ENCODE measurements at regions not wholly inside any gene's neighbourhood (a gene's known extent, or its start where the extent isn't known, plus 50 kb on each side); places are given as distances from the start of the nearest gene placed in this dataset.
"Not testable (repeated sequence)": the region's sequence is repeated elsewhere in the genome, so short reads cannot be mapped to it uniquely, and the experiment has no call there.

- no peak for DNase-seq
These were observed 102.5 kb upstream of the SLC35G4 start for GRCh38 chr18:11506856-11507255.

- DNase-seq, result no peak
These were observed 103.4 kb upstream of the SLC35G4 start for GRCh38 chr18:11505993-11506392.

- no peak for DNase-seq
These were observed 104.4 kb upstream of the SLC35G4 start for GRCh38 chr18:11504962-11505361.

- DNase-seq, result no peak
These were observed 107.0 kb upstream of the SLC35G4 start for GRCh38 chr18:11502368-11502767.

- DNase-seq, result no peak
These were observed 108.0 kb upstream of the SLC35G4 start for GRCh38 chr18:11501352-11501751.

- peak; percentile 77 to 95 for DNase-seq
These were observed 109.0 kb upstream of the SLC35G4 start for GRCh38 chr18:11500153-11501122.

- DNase-seq, result no peak
These were observed 110.6 kb upstream of the SLC35G4 start for GRCh38 chr18:11498821-11499220.

- no peak for DNase-seq
These were observed 111.8 kb upstream of the SLC35G4 start for GRCh38 chr18:11497585-11497984.

GRCh38 chr18:11496526-11497172 lies 112.7 kb upstream of the SLC35G4 start:
- DNase-seq, result no peak

GRCh38 chr18:11495441-11495840 lies 114.0 kb upstream of the SLC35G4 start:
- no peak for DNase-seq

- peak; percentile 3 to 68 for DNase-seq
These were observed 115.3 kb upstream of the SLC35G4 start for GRCh38 chr18:11494107-11494506.

GRCh38 chr18:11489266-11489899 lies 120.0 kb upstream of the SLC35G4 start:
- no peak for DNase-seq

GRCh38 chr18:11488175-11488574 lies 121.2 kb upstream of the SLC35G4 start:
- no peak for DNase-seq

GRCh38 chr18:11487390-11487789 lies 122.0 kb upstream of the SLC35G4 start:
- DNase-seq, result no peak

- no peak for DNase-seq
These were observed 127.1 kb upstream of the SLC35G4 start for GRCh38 chr18:11482271-11482670.

GRCh38 chr18:11480692-11481091 lies 128.7 kb upstream of the SLC35G4 start:
- no peak for DNase-seq

- not testable (repeated sequence) for DNase-seq
These were observed 130.4 kb upstream of the SLC35G4 start for GRCh38 chr18:11479031-11479430.

- DNase-seq, result no peak
These were observed 138.5 kb upstream of the SLC35G4 start for GRCh38 chr18:11470941-11471340.

- DNase-seq, result no peak
These were observed 140.8 kb upstream of the SLC35G4 start for GRCh38 chr18:11468617-11469016.

GRCh38 chr18:11468120-11468519 lies 141.3 kb upstream of the SLC35G4 start:
- no peak for DNase-seq

GRCh38 chr18:11467611-11468010 lies 141.8 kb upstream of the SLC35G4 start:
- DNase-seq, result no peak

GRCh38 chr18:11464129-11464528 lies 145.3 kb upstream of the SLC35G4 start:
- no peak for DNase-seq

GRCh38 chr18:11458447-11458846 lies 150.9 kb upstream of the SLC35G4 start:
- DNase-seq, result no peak

- not testable (repeated sequence) for DNase-seq
These were observed 151.5 kb upstream of the SLC35G4 start for GRCh38 chr18:11457853-11458252.

All from SW 1271 (cell line).